ENCODE measurements at regions not wholly inside any gene's neighbourhood (a gene's known extent, or its start where the extent isn't known, plus 50 kb on each side); places are given as distances from the start of the nearest gene placed in this dataset.

- H3K4me1 ChIP-seq (ENCODE audit: control insufficient read depth, insufficient read depth, low read length), result no peaks in the 10 kb centered on the region; the same call in 1 of the 2 replicates
Measured at GRCh38 chr7:124349443-124349842, 316.6 kb upstream of the TMEM229A start.

GRCh38 chr7:124338861-124339260 lies 306.0 kb upstream of the TMEM229A start:
- Histone ChIP-seq H3K9ac (ENCODE audit: low read length) (no peak overlapping the region), H3K27me3 (ENCODE audit: control insufficient read depth, insufficient read depth, low read length) (no peaks in the 10 kb centered on the region), H3K36me3 (ENCODE audit: control insufficient read depth, insufficient read depth, low read length) (no peaks in the 10 kb centered on the region), H3K4me3 (ENCODE audit: low read depth, low read length) (no peak overlapping the region), H3K4me1 (ENCODE audit: control insufficient read depth, insufficient read depth, low read length) (no peaks in the 10 kb centered on the region), H3K27ac (ENCODE audit: low read depth, low read length) (no peak overlapping the region), H3K9me3 (ENCODE audit: control insufficient read depth, insufficient read depth, low read depth, low read length) (peaks cover 3% of the 10 kb centered on the region; the same call in 1 of the 2 replicates)

More at GRCh38 chr7:124349443-124349842, 316.6 kb upstream of the TMEM229A start:
- Histone ChIP-seq H3K27ac (ENCODE audit: low read depth, low read length) (no peak overlapping the region), H3K9me3 (ENCODE audit: control insufficient read depth, insufficient read depth, low read depth, low read length) (no peaks in the 10 kb centered on the region), H3K4me3 (ENCODE audit: low read depth, low read length) (no peak overlapping the region), H3K36me3 (ENCODE audit: control insufficient read depth, insufficient read depth, low read length) (no peaks in the 10 kb centered on the region), H3K9ac (ENCODE audit: low read length) (no peak overlapping the region), H3K27me3 (ENCODE audit: control insufficient read depth, insufficient read depth, low read length) (no peaks in the 10 kb centered on the region)

- Histone ChIP-seq H3K9ac (ENCODE audit: low read length) (no peak overlapping the region), H3K4me1 (ENCODE audit: control insufficient read depth, insufficient read depth, low read length) (no peaks in the 10 kb centered on the region), H3K9me3 (ENCODE audit: control insufficient read depth, insufficient read depth, low read depth, low read length) (no peaks in the 10 kb centered on the region), H3K27ac (ENCODE audit: low read depth, low read length) (no peak overlapping the region), H3K27me3 (ENCODE audit: control insufficient read depth, insufficient read depth, low read length) (no peaks in the 10 kb centered on the region), H3K4me3 (ENCODE audit: low read depth, low read length) (no peak overlapping the region), H3K36me3 (ENCODE audit: control insufficient read depth, insufficient read depth, low read length) (no peaks in the 10 kb centered on the region)
Measured at GRCh38 chr7:124330731-124331407, 298.0 kb upstream of the TMEM229A start.

- no peaks in the 10 kb centered on the region for H3K9me3 ChIP-seq (ENCODE audit: control insufficient read depth, insufficient read depth, low read depth, low read length)
- H3K9ac ChIP-seq (ENCODE audit: low read length), result no peak overlapping the region
- H3K4me3 ChIP-seq (ENCODE audit: low read depth, low read length), result no peak overlapping the region
- no peaks in the 10 kb centered on the region for H3K36me3 ChIP-seq (ENCODE audit: control insufficient read depth, insufficient read depth, low read length)
- H3K27ac ChIP-seq (ENCODE audit: low read depth, low read length), result no peak overlapping the region
- H3K4me1 ChIP-seq (ENCODE audit: control insufficient read depth, insufficient read depth, low read length), result no peaks in the 10 kb centered on the region
- no peaks in the 10 kb centered on the region for H3K27me3 ChIP-seq (ENCODE audit: control insufficient read depth, insufficient read depth, low read length)
Measured at GRCh38 chr7:124328774-124329173, 295.9 kb upstream of the TMEM229A start.

DNA sequence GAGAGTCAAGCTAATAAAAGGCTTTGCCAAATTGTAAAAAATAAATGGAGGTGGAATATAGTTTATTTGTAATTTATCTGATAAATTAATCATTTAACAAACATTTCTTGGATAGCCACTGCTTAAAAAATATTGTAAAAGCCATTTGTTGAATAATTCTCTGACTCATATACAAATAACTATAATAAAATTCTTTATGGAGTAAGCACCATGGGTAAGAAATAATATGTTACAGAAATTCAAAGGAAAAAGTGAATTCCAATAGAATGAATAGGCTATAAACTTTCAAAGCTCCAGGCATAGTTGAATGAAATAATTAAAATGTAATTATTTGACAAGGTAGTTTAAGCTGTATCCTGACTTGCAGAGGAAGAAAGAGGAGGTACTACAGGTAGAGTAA lies 291.4 kb upstream of the TMEM229A start:
- Histone ChIP-seq H3K27me3 (ENCODE audit: control insufficient read depth, insufficient read depth, low read length) (no peaks in the 10 kb centered on the region), H3K4me1 (ENCODE audit: control insufficient read depth, insufficient read depth, low read length) (no peaks in the 10 kb centered on the region), H3K4me3 (ENCODE audit: low read depth, low read length) (no peak overlapping the region), H3K36me3 (ENCODE audit: control insufficient read depth, insufficient read depth, low read length) (no peaks in the 10 kb centered on the region), H3K9me3 (ENCODE audit: control insufficient read depth, insufficient read depth, low read depth, low read length) (no peaks in the 10 kb centered on the region), H3K9ac (ENCODE audit: low read length) (no peak overlapping the region), H3K27ac (ENCODE audit: low read depth, low read length) (no peak overlapping the region)

- no peaks in the 10 kb centered on the region for H3K4me1 ChIP-seq (ENCODE audit: control insufficient read depth, insufficient read depth, low read length)
- H3K36me3 ChIP-seq (ENCODE audit: control insufficient read depth, insufficient read depth, low read length), result no peaks in the 10 kb centered on the region
- H3K27me3 ChIP-seq (ENCODE audit: control insufficient read depth, insufficient read depth, low read length), result no peaks in the 10 kb centered on the region
- H3K27ac ChIP-seq (ENCODE audit: low read depth, low read length), result no peak overlapping the region
- H3K4me3 ChIP-seq (ENCODE audit: low read depth, low read length), result no peak overlapping the region
- H3K9ac ChIP-seq (ENCODE audit: low read length), result no peak overlapping the region
- H3K9me3 ChIP-seq (ENCODE audit: control insufficient read depth, insufficient read depth, low read depth, low read length), result no peaks in the 10 kb centered on the region
Measured at GRCh38 chr7:124323597-124323996, 290.7 kb upstream of the TMEM229A start.

DNA sequence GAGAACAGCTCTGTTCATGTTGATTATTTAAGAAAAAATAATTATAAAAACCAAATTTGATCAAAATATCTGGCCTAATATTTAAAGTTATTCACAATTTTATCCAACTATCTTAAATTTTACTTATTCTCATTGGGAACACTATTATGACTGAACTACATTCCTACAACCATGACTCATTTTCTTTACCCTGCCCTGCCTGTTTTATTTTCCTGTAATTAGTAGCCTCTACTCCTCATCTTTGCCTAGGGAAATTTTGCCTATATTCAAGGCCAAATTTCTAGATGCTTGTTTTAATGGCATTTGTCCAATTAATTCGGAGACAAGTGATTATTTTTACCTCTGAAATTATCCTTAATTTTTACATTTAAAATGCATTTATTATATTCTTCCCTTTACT lies 289.7 kb upstream of the TMEM229A start:
- Histone ChIP-seq H3K9ac (ENCODE audit: low read length) (no peak overlapping the region), H3K36me3 (ENCODE audit: control insufficient read depth, insufficient read depth, low read length) (no peaks in the 10 kb centered on the region), H3K4me3 (ENCODE audit: low read depth, low read length) (no peak overlapping the region), H3K4me1 (ENCODE audit: control insufficient read depth, insufficient read depth, low read length) (no peaks in the 10 kb centered on the region), H3K9me3 (ENCODE audit: control insufficient read depth, insufficient read depth, low read depth, low read length) (no peaks in the 10 kb centered on the region), H3K27me3 (ENCODE audit: control insufficient read depth, insufficient read depth, low read length) (no peaks in the 10 kb centered on the region), H3K27ac (ENCODE audit: low read depth, low read length) (no peak overlapping the region)

GRCh38 chr7:124318721-124319450 lies 286.0 kb upstream of the TMEM229A start:
- H3K4me3 ChIP-seq (ENCODE audit: low read depth, low read length), result no peak overlapping the region
- no peaks in the 10 kb centered on the region for H3K36me3 ChIP-seq (ENCODE audit: control insufficient read depth, insufficient read depth, low read length)
- no peak overlapping the region for H3K9ac ChIP-seq (ENCODE audit: low read length)

DNA sequence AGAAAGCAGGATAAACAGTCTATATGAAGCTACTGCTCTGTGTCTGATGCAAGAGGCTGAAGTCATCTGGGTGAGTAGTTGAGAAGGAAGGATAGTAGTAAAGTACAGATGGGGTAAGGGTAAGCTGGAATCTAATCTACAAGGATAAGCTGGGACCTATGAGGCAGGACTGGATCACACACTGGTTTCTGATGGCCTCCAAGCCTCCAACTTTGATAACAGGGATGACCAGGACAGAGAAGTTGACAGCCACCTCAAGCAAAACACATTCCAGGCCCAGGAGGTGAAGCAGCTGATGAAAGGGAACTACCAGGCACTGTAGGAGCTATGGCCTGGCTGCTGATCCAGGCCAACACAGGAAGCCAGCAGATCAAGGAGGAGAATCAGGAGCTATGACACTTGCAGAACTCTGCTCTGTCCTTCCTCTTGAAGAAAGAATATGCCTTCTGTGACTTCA lies 278.1 kb upstream of the TMEM229A start:
- Histone ChIP-seq H3K9me3 (ENCODE audit: control insufficient read depth, insufficient read depth, low read depth, low read length) (no peaks in the 10 kb centered on the region), H3K27me3 (ENCODE audit: control insufficient read depth, insufficient read depth, low read length) (no peaks in the 10 kb centered on the region), H3K27ac (ENCODE audit: low read depth, low read length) (no peak overlapping the region), H3K36me3 (ENCODE audit: control insufficient read depth, insufficient read depth, low read length) (no peaks in the 10 kb centered on the region), H3K4me1 (ENCODE audit: control insufficient read depth, insufficient read depth, low read length) (no peaks in the 10 kb centered on the region), H3K9ac (ENCODE audit: low read length) (no peak overlapping the region), H3K4me3 (ENCODE audit: low read depth, low read length) (no peak overlapping the region)

More at GRCh38 chr7:124318721-124319450, 286.0 kb upstream of the TMEM229A start:
- Histone ChIP-seq H3K27me3 (ENCODE audit: control insufficient read depth, insufficient read depth, low read length) (no peaks in the 10 kb centered on the region), H3K4me1 (ENCODE audit: control insufficient read depth, insufficient read depth, low read length) (no peaks in the 10 kb centered on the region), H3K9me3 (ENCODE audit: control insufficient read depth, insufficient read depth, low read depth, low read length) (no peaks in the 10 kb centered on the region), H3K27ac (ENCODE audit: low read depth, low read length) (no peak overlapping the region)

DNA sequence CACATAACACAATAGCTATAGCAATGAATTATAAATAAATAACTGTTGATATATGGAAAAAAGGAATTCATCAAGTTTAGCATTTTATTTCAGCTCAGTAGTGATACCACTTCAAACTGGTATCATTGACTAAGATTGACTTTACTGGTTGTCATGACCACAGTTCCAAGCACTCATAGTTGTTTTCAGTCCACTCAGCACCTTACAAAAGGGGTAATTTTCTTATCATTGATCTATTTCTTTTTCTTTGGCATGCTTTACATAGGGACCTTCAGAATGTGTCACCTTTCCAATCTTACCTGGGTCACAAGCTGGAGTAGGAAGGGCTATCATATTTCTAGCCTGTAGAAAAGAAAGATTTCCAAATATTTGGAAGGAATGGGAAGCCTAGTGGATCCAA lies 275.5 kb upstream of the TMEM229A start:
- Histone ChIP-seq H3K9ac (ENCODE audit: low read length) (no peak overlapping the region), H3K4me1 (ENCODE audit: control insufficient read depth, insufficient read depth, low read length) (no peaks in the 10 kb centered on the region), H3K36me3 (ENCODE audit: control insufficient read depth, insufficient read depth, low read length) (no peaks in the 10 kb centered on the region), H3K4me3 (ENCODE audit: low read depth, low read length) (no peak overlapping the region), H3K9me3 (ENCODE audit: control insufficient read depth, insufficient read depth, low read depth, low read length) (0 out of 2 replicates have a peak, but pooled peaks cover 3% of the 10 kb centered on the region), H3K27ac (ENCODE audit: low read depth, low read length) (no peak overlapping the region), H3K27me3 (ENCODE audit: control insufficient read depth, insufficient read depth, low read length) (no peaks in the 10 kb centered on the region)

- peaks cover 3% of the 10 kb centered on the region; the same call in 1 of the 2 replicates for H3K9me3 ChIP-seq (ENCODE audit: control insufficient read depth, insufficient read depth, low read depth, low read length)
- H3K9ac ChIP-seq (ENCODE audit: low read length), result no peak overlapping the region
- no peak overlapping the region for H3K27ac ChIP-seq (ENCODE audit: low read depth, low read length)
- no peaks in the 10 kb centered on the region for H3K27me3 ChIP-seq (ENCODE audit: control insufficient read depth, insufficient read depth, low read length)
- no peaks in the 10 kb centered on the region for H3K36me3 ChIP-seq (ENCODE audit: control insufficient read depth, insufficient read depth, low read length)
- H3K4me3 ChIP-seq (ENCODE audit: low read depth, low read length), result no peak overlapping the region
- H3K4me1 ChIP-seq (ENCODE audit: control insufficient read depth, insufficient read depth, low read length), result no peaks in the 10 kb centered on the region
Measured at GRCh38 chr7:124295289-124295688, 262.4 kb upstream of the TMEM229A start.
